ENCODE measurements at regions not wholly inside any gene's neighbourhood (a gene's known extent, or its start where the extent isn't known, plus 50 kb on each side); places are given as distances from the start of the nearest gene placed in this dataset.

- ATAC-seq (no peak), DNase-seq (no peak)
- no peaks in the 10 kb centered on the region for H3K9me3 ChIP-seq
- TF ChIP-seq POLR2A (IDR thresholded peaks at IDR 0.05) (no peak), CTCF (IDR thresholded peaks at IDR 0.05) (no peak)
- no peak overlapping the region for H3K27ac ChIP-seq
- no peaks in the 10 kb centered on the region for H3K27me3 ChIP-seq
- H3K4me1 ChIP-seq = no peaks in the 10 kb centered on the region
- 71% methylated on average over 1 of the region's 2 CpGs for WGBS (ENCODE audit: insufficient coverage, low coverage, low lambda C conversion rate, missing lambda C conversion rate)
- no peaks in the 10 kb centered on the region for H3K36me3 ChIP-seq
- H3K4me3 ChIP-seq = no peak overlapping the region
- intact Hi-C loops (cut with DNase I) = no loop called here
Measured at GRCh38 chr4:123708902-123709301, 312.3 kb downstream of the SPRY1 start.

- DNase-seq (no peak), ATAC-seq (no peak)
Measured at GRCh38 chr4:123709336-123709735, 312.7 kb downstream of the SPRY1 start.

DNA sequence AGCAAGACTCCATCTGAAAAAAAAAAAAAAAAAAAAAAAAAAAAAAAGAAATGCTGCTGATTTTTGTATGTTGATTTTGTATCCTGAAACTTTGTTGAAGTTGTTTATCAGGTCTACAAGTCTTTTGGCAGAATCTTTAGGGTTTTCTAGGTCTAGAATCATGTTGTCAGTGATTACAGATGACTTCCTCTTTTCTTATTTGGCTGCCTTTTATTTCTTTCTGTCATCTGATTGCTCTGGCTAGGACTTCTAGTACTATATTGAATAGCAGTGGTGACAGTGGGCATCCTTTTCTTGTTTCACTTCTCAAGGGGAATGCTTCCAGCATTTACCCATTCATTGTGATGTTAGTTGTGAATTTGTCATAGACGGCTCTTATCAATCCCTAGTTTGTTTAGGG, 334.4 kb downstream of the SPRY1 start:
- WGBS (ENCODE audit: insufficient coverage, low coverage, low lambda C conversion rate, missing lambda C conversion rate) = 56% methylated on average over 1 of the region's 1 CpG
- Histone ChIP-seq H3K4me3 (no peak overlapping the region), H3K27ac (no peak overlapping the region), H3K27me3 (no peaks in the 10 kb centered on the region), H3K4me1 (no peaks in the 10 kb centered on the region), H3K9me3 (no peaks in the 10 kb centered on the region), H3K36me3 (no peaks in the 10 kb centered on the region)
- ATAC-seq = no peak
- TF ChIP-seq POLR2A (IDR thresholded peaks at IDR 0.05) (no peak), CTCF (IDR thresholded peaks at IDR 0.05) (no peak)
- intact Hi-C loops (cut with DNase I) = no loop called here
- DNase-seq = no peak

More at GRCh38 chr4:123709336-123709735, 312.7 kb downstream of the SPRY1 start:
- WGBS (ENCODE audit: insufficient coverage, low coverage, low lambda C conversion rate, missing lambda C conversion rate) = 50% methylated on average over 1 of the region's 3 CpGs
- TF ChIP-seq POLR2A (IDR thresholded peaks at IDR 0.05) (no peak), CTCF (IDR thresholded peaks at IDR 0.05) (no peak)
- H3K4me3 ChIP-seq = no peak overlapping the region
- no peaks in the 10 kb centered on the region for H3K27me3 ChIP-seq
- no peak overlapping the region for H3K27ac ChIP-seq
- no peaks in the 10 kb centered on the region for H3K9me3 ChIP-seq
- H3K4me1 ChIP-seq = no peaks in the 10 kb centered on the region
- intact Hi-C loops (cut with DNase I) = no loop called here
- H3K36me3 ChIP-seq = no peaks in the 10 kb centered on the region

- Histone ChIP-seq H3K4me3 (no peak overlapping the region), H3K27ac (no peak overlapping the region), H3K27me3 (no peaks in the 10 kb centered on the region), H3K9me3 (no peaks in the 10 kb centered on the region), H3K4me1 (no peaks in the 10 kb centered on the region), H3K36me3 (no peaks in the 10 kb centered on the region)
- 38% methylated on average over 1 of the region's 1 CpG for WGBS (ENCODE audit: insufficient coverage, low coverage, low lambda C conversion rate, missing lambda C conversion rate)
- ATAC-seq = no peak
- DNase-seq = no peak
- TF ChIP-seq POLR2A (IDR thresholded peaks at IDR 0.05) (no peak), CTCF (IDR thresholded peaks at IDR 0.05) (no peak)
- intact Hi-C loops (cut with DNase I) = no loop called here
Measured at GRCh38 chr4:123737156-123737555, 340.6 kb downstream of the SPRY1 start.

DNA sequence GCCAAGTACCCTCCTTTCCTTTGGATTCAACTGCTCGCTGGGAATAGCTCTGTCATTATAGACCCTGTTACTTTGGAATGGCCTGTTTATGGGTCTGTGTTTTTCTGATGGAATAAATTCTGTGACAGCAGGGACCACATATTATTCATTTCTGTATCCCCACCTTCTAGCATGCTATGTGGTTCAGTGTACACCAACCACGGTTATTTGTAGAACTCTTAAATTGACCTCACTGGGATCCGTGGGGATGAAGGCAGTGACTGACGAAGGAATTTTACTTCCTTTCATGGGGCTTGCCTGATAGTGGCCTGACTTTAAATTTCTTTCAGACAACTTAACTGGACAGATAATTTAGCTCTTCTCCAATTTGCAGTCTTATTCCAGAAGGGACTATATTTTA, 343.2 kb downstream of the SPRY1 start:
- Histone ChIP-seq H3K9me3 (no peaks in the 10 kb centered on the region), H3K27me3 (no peaks in the 10 kb centered on the region), H3K4me3 (no peak overlapping the region), H3K36me3 (no peaks in the 10 kb centered on the region), H3K27ac (no peak overlapping the region), H3K4me1 (no peaks in the 10 kb centered on the region)
- ATAC-seq (no peak), DNase-seq (no peak)
- WGBS (ENCODE audit: insufficient coverage, low coverage, low lambda C conversion rate, missing lambda C conversion rate) = 74% methylated on average over 4 of the region's 4 CpGs
- intact Hi-C loops (cut with DNase I) = no loop called here
- no peak for TF ChIP-seq POLR2A (IDR thresholded peaks at IDR 0.05)
- no peak for TF ChIP-seq CTCF (IDR thresholded peaks at IDR 0.05)
